Liver (tissue), 3 donors: ENCODE measurements at regions not wholly inside any gene's neighbourhood (a gene's known extent, or its start where the extent isn't known, plus 50 kb on each side); places are given as distances from the start of the nearest gene placed in this dataset.

Source experiments
- GABPA ChIP-seq, 2 donors: IDR thresholded peaks in 1 of 2; conservative IDR thresholded peaks in 1 of 2; 2 replicates each; pipeline ENCODE4 v1.6.1; 2016; ENCODE audit warnings: antibody characterized with exemption in 2 of 2, mild to moderate bottlenecking in 1 of 2, moderate library complexity in 1 of 2
- HNF4G ChIP-seq: IDR thresholded peaks from 2 replicates; pipeline ENCODE4 v1.6.1; 2016; ENCODE audit warnings: antibody characterized with exemption
- NR2F2 ChIP-seq: IDR thresholded peaks from 2 replicates; pipeline ENCODE4 v1.6.1; 2016; ENCODE audit warnings: antibody characterized with exemption
- RAD21 ChIP-seq, 2 donors: IDR thresholded peaks; 2 replicates each; pipeline ENCODE4 v1.6.1; 2016; ENCODE audit warnings: antibody characterized with exemption in 2 of 2, mild to moderate bottlenecking in 2 of 2
- TAF1 ChIP-seq: conservative IDR thresholded peaks from 2 replicates; pipeline ENCODE4 v1.6.1; 2016; ENCODE audit warnings: antibody characterized with exemption, mild to moderate bottlenecking
- YY1 ChIP-seq: IDR thresholded peaks from 2 replicates; pipeline ENCODE4 v1.6.1; 2016; ENCODE audit warnings: antibody characterized with exemption, mild to moderate bottlenecking
- TF ChIP-seq, protein P1 (sequence below): fragments of 150-350 bp; IDR thresholded peaks from 2 replicates; pipeline ENCODE4 v1.5.1; 2017; ENCODE audit warnings: improper control_type of control experiment, low read depth, low read length; ENCODE audit not compliant: missing input control
- TF ChIP-seq, protein P2 (sequence below): IDR thresholded peaks from 2 replicates; pipeline ENCODE4 v1.6.1; 2016; ENCODE audit warnings: antibody characterized with exemption
- TF ChIP-seq, protein P3 (sequence below): IDR thresholded peaks from 2 replicates; pipeline ENCODE4 v1.6.1; 2016; ENCODE audit warnings: antibody characterized with exemption
- TF ChIP-seq, protein P4 (sequence below): IDR thresholded peaks from 2 replicates; pipeline ENCODE4 v1.6.1; 2016; ENCODE audit warnings: antibody characterized with exemption, mild to moderate bottlenecking
- donor health status: healthy.
- donor health status: healthy.

DNA sequence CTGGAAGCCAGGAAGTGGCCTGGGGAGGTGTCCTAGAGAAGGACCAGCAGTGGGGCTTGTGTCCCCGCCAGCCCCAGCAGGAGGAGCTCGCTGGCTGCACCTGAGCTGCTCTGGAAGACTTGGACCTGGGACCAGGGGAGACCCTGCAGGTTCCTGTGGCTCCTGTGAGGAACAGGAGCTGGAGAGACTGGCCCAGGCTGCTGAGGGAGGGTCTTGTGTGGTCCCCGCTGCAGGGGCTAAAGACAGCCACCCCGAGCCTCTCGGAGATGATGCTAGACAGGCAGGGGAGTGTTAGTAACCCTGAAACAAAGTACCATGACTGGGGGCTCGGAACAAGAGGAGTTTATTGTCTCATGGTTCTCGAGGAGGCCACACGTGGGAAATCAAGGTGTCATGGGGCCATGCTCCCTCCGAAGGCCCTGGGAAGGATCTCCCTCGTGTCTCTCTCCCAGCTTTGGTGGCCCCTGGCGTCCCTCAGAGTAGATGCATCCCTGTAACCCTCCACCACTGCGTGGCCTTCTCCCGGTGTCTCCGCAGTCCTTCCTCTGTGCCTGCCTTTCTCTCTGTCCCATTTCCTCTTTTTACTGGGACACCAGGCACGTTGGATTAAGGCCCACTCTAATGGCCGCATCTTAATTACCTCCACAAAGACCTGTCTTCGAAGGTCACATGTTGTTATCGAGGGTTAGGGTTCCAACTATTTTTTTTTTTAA, 348.4 kb downstream of the GLRX3 start:
- TF ChIP-seq, protein P1, sequence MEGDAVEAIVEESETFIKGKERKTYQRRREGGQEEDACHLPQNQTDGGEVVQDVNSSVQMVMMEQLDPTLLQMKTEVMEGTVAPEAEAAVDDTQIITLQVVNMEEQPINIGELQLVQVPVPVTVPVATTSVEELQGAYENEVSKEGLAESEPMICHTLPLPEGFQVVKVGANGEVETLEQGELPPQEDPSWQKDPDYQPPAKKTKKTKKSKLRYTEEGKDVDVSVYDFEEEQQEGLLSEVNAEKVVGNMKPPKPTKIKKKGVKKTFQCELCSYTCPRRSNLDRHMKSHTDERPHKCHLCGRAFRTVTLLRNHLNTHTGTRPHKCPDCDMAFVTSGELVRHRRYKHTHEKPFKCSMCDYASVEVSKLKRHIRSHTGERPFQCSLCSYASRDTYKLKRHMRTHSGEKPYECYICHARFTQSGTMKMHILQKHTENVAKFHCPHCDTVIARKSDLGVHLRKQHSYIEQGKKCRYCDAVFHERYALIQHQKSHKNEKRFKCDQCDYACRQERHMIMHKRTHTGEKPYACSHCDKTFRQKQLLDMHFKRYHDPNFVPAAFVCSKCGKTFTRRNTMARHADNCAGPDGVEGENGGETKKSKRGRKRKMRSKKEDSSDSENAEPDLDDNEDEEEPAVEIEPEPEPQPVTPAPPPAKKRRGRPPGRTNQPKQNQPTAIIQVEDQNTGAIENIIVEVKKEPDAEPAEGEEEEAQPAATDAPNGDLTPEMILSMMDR, result no peak
- no peak for TF ChIP-seq NR2F2
- TF ChIP-seq YY1, result no peak
- no peak for TF ChIP-seq GABPA (IDR thresholded peaks at IDR 0.05 in 1 of 2, conservative IDR thresholded peaks at IDR 0.05 in 1 of 2)
- TF ChIP-seq, protein P2, sequence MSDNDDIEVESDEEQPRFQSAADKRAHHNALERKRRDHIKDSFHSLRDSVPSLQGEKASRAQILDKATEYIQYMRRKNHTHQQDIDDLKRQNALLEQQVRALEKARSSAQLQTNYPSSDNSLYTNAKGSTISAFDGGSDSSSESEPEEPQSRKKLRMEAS, result no peak
- no peak for TF ChIP-seq TAF1
- no peak for TF ChIP-seq RAD21 (IDR thresholded peaks at IDR 0.05)
- TF ChIP-seq, protein P3, sequence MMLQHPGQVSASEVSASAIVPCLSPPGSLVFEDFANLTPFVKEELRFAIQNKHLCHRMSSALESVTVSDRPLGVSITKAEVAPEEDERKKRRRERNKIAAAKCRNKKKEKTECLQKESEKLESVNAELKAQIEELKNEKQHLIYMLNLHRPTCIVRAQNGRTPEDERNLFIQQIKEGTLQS, result no peak
- TF ChIP-seq HNF4G, result no peak
- TF ChIP-seq, protein P4, sequence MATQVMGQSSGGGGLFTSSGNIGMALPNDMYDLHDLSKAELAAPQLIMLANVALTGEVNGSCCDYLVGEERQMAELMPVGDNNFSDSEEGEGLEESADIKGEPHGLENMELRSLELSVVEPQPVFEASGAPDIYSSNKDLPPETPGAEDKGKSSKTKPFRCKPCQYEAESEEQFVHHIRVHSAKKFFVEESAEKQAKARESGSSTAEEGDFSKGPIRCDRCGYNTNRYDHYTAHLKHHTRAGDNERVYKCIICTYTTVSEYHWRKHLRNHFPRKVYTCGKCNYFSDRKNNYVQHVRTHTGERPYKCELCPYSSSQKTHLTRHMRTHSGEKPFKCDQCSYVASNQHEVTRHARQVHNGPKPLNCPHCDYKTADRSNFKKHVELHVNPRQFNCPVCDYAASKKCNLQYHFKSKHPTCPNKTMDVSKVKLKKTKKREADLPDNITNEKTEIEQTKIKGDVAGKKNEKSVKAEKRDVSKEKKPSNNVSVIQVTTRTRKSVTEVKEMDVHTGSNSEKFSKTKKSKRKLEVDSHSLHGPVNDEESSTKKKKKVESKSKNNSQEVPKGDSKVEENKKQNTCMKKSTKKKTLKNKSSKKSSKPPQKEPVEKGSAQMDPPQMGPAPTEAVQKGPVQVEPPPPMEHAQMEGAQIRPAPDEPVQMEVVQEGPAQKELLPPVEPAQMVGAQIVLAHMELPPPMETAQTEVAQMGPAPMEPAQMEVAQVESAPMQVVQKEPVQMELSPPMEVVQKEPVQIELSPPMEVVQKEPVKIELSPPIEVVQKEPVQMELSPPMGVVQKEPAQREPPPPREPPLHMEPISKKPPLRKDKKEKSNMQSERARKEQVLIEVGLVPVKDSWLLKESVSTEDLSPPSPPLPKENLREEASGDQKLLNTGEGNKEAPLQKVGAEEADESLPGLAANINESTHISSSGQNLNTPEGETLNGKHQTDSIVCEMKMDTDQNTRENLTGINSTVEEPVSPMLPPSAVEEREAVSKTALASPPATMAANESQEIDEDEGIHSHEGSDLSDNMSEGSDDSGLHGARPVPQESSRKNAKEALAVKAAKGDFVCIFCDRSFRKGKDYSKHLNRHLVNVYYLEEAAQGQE, result no peak
